HEK293 (cell line): ENCODE measurements at regions not wholly inside any gene's neighbourhood (a gene's known extent, or its start where the extent isn't known, plus 50 kb on each side); places are given as distances from the start of the nearest gene placed in this dataset.

Experiments
- CTCF ChIA-PET: fragments of 350-600 bp; formaldehyde crosslinking; extraction: SDS; loops from one replicate; lab custom pipeline; 2021; ENCODE audit warnings: antibody characterized with exemption; lab: Yijun Ruan, JAX
- POLR2A ChIA-PET: fragments of 300-600 bp; formaldehyde crosslinking; extraction: SDS; loops from one replicate; lab custom pipeline; 2020; ENCODE audit warnings: antibody characterized with exemption, inconsistent platforms; lab: Yijun Ruan, JAX
- H3K27ac ChIP-seq: fragments of 200-500 bp; sonication (Bioruptor generic); 2 replicates; pipeline ENCODE4 v1.5.1; 2014; ENCODE audit warnings: low read depth, low read length, control low read depth, inconsistent platforms; ENCODE audit errors: extremely low read depth
- H3K36me3 ChIP-seq, 2 experiments: fragments of 200-500 bp in 1 of 2; sonication (Bioruptor generic) in 1 of 2; 1 replicate in 1 of 2; 2 replicates in 1 of 2; pipeline ENCODE4 v1.5.1; 2014 to 2017; ENCODE audit warnings: inconsistent platforms in 2 of 2, low read length in 2 of 2; ENCODE audit not compliant: control insufficient read depth in 2 of 2, insufficient read depth in 1 of 2
- H3K4me1 ChIP-seq: fragments of 200-500 bp; sonication (Bioruptor generic); 2 replicates; pipeline ENCODE4 v1.5.1; 2014; ENCODE audit warnings: mild to moderate bottlenecking, low read length, inconsistent platforms; ENCODE audit not compliant: control insufficient read depth, insufficient read depth
- H3K4me3 ChIP-seq: 2 replicates; pipeline ENCODE4 v1.5.1; 2011; ENCODE audit warnings: low read depth, mild to moderate bottlenecking, control low read depth, low read length, moderate library complexity
- H3K9me3 ChIP-seq: fragments of 200-500 bp; sonication (Bioruptor generic); 2 replicates; pipeline ENCODE4 v1.5.1; 2014; ENCODE audit warnings: low read depth, low read length, inconsistent platforms; ENCODE audit not compliant: control insufficient read depth, insufficient read depth
- ATF2 ChIP-seq: fragments of 450-650 bp; formaldehyde crosslinking; IDR thresholded peaks from 2 replicates; pipeline ENCODE4 v1.5.1; 2016; ENCODE audit warnings: missing biosample characterization, missing genetic modification characterization, low read depth
- KLF7 ChIP-seq: fragments of 450-650 bp; formaldehyde crosslinking; IDR thresholded peaks from 2 replicates; pipeline ENCODE4 v1.5.1; 2016; ENCODE audit warnings: missing biosample characterization, missing genetic modification characterization, borderline replicate concordance
- PRDM4 ChIP-seq: fragments of 450-650 bp; formaldehyde crosslinking; IDR thresholded peaks from 2 replicates; pipeline ENCODE4 v1.5.1; 2017; ENCODE audit warnings: missing biosample characterization, missing genetic modification characterization
- REST ChIP-seq: fragments of 450-650 bp; formaldehyde crosslinking; IDR thresholded peaks from 2 replicates; pipeline ENCODE4 v1.5.1; 2016; ENCODE audit warnings: missing biosample characterization, missing genetic modification characterization
- YY2 ChIP-seq: fragments of 450-650 bp; formaldehyde crosslinking; IDR thresholded peaks from 2 replicates; pipeline ENCODE4 v1.5.1; 2016; ENCODE audit warnings: missing biosample characterization, missing genetic modification characterization
- ZBTB21 ChIP-seq: fragments of 450-650 bp; formaldehyde crosslinking; IDR thresholded peaks from 2 replicates; pipeline ENCODE4 v1.5.1; 2017; ENCODE audit warnings: missing biosample characterization, missing genetic modification characterization
- ZNF138 ChIP-seq: fragments of 450-650 bp; formaldehyde crosslinking; IDR thresholded peaks from 2 replicates; pipeline ENCODE4 v1.5.1; 2016; ENCODE audit warnings: missing biosample characterization, missing genetic modification characterization, borderline replicate concordance
- ZNF155 ChIP-seq: fragments of 450-650 bp; formaldehyde crosslinking; IDR thresholded peaks from 2 replicates; pipeline ENCODE4 v1.5.1; 2016; ENCODE audit warnings: missing biosample characterization, missing genetic modification characterization
- ZNF416 ChIP-seq: fragments of 450-650 bp; formaldehyde crosslinking; IDR thresholded peaks from 2 replicates; pipeline ENCODE4 v1.5.1; 2016; ENCODE audit warnings: missing biosample characterization, missing genetic modification characterization
- ZNF510 ChIP-seq: fragments of 450-650 bp; formaldehyde crosslinking; IDR thresholded peaks from 2 replicates; pipeline ENCODE4 v1.5.1; 2018; ENCODE audit warnings: mild to moderate bottlenecking, missing genetic modification characterization, missing biosample characterization; ENCODE audit not compliant: insufficient replicate concordance
- ZNF514 ChIP-seq: fragments of 450-650 bp; formaldehyde crosslinking; IDR thresholded peaks from 2 replicates; pipeline ENCODE4 v1.5.1; 2016; ENCODE audit warnings: missing biosample characterization, missing genetic modification characterization
- ZNF555 ChIP-seq: fragments of 450-650 bp; formaldehyde crosslinking; conservative IDR thresholded peaks from 2 replicates; pipeline ENCODE4 v1.5.1; 2017; ENCODE audit warnings: missing biosample characterization, mild to moderate bottlenecking, missing genetic modification characterization, inconsistent platforms
- ZNF596 ChIP-seq: fragments of 450-650 bp; IDR thresholded peaks from 2 replicates; pipeline ENCODE4 v1.5.0; 2018; ENCODE audit warnings: missing biosample characterization, mild to moderate bottlenecking, missing genetic modification characterization, moderate library complexity
- ZNF639 ChIP-seq: fragments of 450-650 bp; formaldehyde crosslinking; IDR thresholded peaks from 2 replicates; pipeline ENCODE4 v1.5.1; 2016; ENCODE audit warnings: missing biosample characterization, missing genetic modification characterization
- ZNF701 ChIP-seq: fragments of 450-650 bp; formaldehyde crosslinking; IDR thresholded peaks from 2 replicates; pipeline ENCODE4 v1.5.1; 2016; ENCODE audit warnings: missing biosample characterization, missing genetic modification characterization
- ZNF777 ChIP-seq: fragments of 450-650 bp; formaldehyde crosslinking; IDR thresholded peaks from 2 replicates; pipeline ENCODE4 v1.5.1; 2017; ENCODE audit warnings: missing biosample characterization, missing genetic modification characterization, borderline replicate concordance

GRCh38 chr1:13922466-13923110 is 222.6 kb downstream of the PRDM2 start:
- Histone ChIP-seq H3K4me1 (no peaks in the 10 kb centered on the region), H3K9me3 (no peaks in the 10 kb centered on the region), H3K4me3 (no peak overlapping the region), H3K27ac (no peak overlapping the region), H3K36me3 (no peaks in the 10 kb centered on the region)
- POLR2A ChIA-PET, result no interaction called here
- no peak for TF ChIP-seq KLF7 (tag by site-specific recombination)
- no peak for TF ChIP-seq ZNF416 (tag by site-specific recombination)
- CTCF ChIA-PET, result no interaction called here

- POLR2A ChIA-PET, result no interaction called here
- no peaks in the 10 kb centered on the region for H3K4me1 ChIP-seq
- no peaks in the 10 kb centered on the region for H3K9me3 ChIP-seq
- H3K4me3 ChIP-seq, result no peak overlapping the region
- CTCF ChIA-PET, result no interaction called here
- TF ChIP-seq ZNF155, result no peak
- TF ChIP-seq ZNF510 (tag by site-specific recombination), result no peak
- no peak for TF ChIP-seq ZNF777 (tag by site-specific recombination)
- TF ChIP-seq ZBTB21 (tag by site-specific recombination), result no peak
- TF ChIP-seq ZNF138 (tag by site-specific recombination), result no peak
- no peak for TF ChIP-seq ZNF514 (tag by site-specific recombination)
- TF ChIP-seq YY2 (tag by site-specific recombination), result no peak
- TF ChIP-seq PRDM4, result no peak
- no peak for TF ChIP-seq ZNF701
- no peak for TF ChIP-seq ZNF596
- H3K36me3 ChIP-seq, result no peaks in the 10 kb centered on the region
- H3K27ac ChIP-seq, result no peak overlapping the region
Measured at GRCh38 chr1:13926556-13926955, 226.6 kb downstream of the PRDM2 start.

- Histone ChIP-seq H3K36me3 (no peaks in the 10 kb centered on the region), H3K27ac (no peak overlapping the region), H3K9me3 (no peaks in the 10 kb centered on the region), H3K4me1 (no peaks in the 10 kb centered on the region), H3K4me3 (no peak overlapping the region)
- TF ChIP-seq ATF2 (tag by site-specific recombination), result no peak
- TF ChIP-seq ZNF555 (tag by site-specific recombination), result no peak
- TF ChIP-seq REST (tag by site-specific recombination), result no peak
- no peak for TF ChIP-seq ZNF639 (tag by site-specific recombination)
- ChIA-PET CTCF (interaction anchor here (0.7 kb wide), 1 partner anchor 159 kb away, joined by 6 read pairs; no protein-coding TSS in a partner anchor), POLR2A (no interaction called here)
Measured at GRCh38 chr1:13927736-13928135, 227.7 kb downstream of the PRDM2 start.
